GM18867 (cell line): ENCODE measurements at regions not wholly inside any gene's neighbourhood (a gene's known extent, or its start where the extent isn't known, plus 50 kb on each side); places are given as distances from the start of the nearest gene placed in this dataset.

Source experiments
- ATAC-seq: cut with Tn5 transposase; IDR thresholded peaks from one replicate; pipeline ENCODE4 v1.9.1; 2021; ENCODE audit warnings: mild to moderate bottlenecking, moderate library complexity; ENCODE audit not compliant: unreplicated experiment

DNA sequence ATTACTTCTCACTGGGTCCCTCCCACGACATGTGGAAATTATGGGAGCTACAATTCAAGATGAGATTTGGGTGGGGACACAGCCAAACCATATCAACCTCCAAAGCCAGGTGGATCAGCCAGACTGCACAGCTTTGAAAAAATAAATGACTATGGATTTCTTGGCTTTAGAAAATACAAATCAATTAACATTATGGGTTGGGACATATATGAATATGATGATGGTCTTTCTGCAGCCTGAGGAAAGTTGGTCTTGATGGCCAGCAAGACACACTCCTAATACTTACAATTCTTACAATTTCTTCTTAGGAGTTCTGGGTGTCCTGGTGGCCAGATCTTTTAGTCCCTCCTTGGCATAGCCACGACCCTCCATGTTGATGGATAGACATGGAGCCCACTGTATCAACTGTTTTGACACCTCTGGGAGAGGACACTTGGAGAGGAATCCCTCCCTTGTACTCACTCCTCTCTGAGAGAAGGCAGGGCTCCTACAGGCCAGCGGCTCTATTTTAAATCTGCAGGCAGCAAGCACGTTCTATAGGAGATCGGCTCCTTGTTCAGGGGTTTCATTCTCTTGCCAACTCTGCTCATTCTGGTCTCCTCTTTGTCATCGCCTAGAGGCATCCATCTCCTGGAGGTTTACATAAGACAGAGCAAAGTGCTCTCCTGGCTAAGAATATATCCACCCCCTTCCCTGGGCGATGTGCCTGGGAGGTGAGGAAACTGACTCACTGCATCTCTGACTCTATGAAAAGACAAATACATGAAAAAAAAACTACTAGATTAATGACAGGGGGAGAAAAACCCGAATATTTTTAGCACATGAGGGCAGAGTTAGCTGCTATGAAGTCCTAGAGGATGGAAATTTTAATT is 145.9 kb downstream of the CARTPT start:
- no peak for ATAC-seq

DNA sequence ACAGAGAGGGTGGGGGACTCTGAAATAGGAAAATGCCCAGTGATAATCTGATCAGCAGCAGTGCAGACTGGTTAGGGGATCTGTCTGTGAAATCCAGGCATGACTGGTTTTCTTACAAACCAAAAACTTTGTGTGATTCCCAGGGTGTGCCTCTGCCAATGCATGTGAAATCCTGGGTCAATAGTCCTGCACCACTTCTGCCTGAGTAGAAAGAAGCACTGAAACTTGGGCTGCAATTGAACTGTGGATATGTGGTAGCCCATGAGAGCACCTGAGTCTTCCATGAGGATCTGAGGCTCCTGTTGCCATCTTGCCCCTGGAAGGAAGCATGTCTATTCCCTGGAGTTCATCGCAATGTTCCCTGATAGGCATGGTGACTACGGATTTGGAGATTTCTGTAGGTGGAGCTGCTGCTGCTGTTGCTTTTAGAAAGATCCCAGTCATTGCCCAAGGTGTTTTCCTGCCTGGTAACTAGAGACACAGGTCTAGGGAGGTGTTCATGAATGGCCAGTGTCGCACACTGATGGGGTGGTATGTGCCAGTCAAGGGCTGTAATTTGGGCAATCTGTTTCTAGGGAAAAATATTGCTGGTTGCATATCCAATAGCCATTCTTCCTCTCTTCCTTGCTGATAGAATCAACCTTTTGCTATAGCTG is 146.7 kb downstream of the CARTPT start:
- no peak for ATAC-seq

DNA sequence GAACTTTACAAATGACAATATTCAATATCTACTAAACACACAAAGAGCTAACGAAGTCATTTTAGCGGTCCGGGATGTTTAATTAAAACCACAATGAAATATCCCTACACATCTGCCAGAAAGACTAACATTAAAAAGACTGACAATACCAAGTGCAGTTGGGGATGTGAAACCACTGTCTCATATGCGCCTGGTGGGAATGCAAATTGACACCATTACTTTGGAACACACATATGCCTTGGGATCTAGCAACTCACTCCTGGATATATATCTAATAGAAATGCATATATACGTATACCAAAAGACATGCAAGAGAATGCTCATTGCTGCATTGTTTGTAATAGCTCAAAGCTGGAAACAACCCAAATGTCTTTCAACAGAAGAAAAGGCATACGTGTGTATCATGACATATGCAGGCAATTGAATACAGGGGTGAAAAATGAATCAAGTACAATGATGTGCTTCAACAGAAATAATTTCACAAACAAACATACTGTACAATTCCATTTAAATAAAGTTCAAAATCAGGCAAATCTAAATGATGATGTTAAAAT is 153.3 kb downstream of the CARTPT start:
- no peak for ATAC-seq

- no peak for ATAC-seq
Measured at GRCh38 chr5:71873191-71873591, 154.1 kb downstream of the CARTPT start.

DNA sequence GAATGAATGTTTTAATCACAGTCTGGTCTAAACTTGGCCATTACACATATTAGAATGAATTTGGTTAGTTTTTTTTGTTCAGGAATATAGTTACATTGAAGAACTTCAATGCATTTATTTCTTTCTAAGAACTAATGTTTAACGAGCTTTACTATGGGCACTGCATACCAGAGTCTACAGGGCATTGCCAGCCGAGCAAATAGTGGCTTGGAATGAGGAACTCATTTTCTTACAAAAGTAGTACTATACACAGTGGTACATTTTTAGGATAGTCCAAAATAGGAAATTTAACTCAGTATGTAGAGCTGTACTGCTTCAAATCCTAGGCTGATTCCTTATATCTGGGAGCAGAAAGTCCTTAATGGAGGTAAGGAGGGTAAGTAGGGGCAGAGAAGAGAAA is 155.4 kb downstream of the CARTPT start:
- ATAC-seq: no peak

GRCh38 chr5:71877511-71877910 is 158.4 kb downstream of the CARTPT start:
- ATAC-seq: no peak

- ATAC-seq: no peak
Measured at GRCh38 chr5:71880536-71880935, 161.5 kb downstream of the CARTPT start.

DNA sequence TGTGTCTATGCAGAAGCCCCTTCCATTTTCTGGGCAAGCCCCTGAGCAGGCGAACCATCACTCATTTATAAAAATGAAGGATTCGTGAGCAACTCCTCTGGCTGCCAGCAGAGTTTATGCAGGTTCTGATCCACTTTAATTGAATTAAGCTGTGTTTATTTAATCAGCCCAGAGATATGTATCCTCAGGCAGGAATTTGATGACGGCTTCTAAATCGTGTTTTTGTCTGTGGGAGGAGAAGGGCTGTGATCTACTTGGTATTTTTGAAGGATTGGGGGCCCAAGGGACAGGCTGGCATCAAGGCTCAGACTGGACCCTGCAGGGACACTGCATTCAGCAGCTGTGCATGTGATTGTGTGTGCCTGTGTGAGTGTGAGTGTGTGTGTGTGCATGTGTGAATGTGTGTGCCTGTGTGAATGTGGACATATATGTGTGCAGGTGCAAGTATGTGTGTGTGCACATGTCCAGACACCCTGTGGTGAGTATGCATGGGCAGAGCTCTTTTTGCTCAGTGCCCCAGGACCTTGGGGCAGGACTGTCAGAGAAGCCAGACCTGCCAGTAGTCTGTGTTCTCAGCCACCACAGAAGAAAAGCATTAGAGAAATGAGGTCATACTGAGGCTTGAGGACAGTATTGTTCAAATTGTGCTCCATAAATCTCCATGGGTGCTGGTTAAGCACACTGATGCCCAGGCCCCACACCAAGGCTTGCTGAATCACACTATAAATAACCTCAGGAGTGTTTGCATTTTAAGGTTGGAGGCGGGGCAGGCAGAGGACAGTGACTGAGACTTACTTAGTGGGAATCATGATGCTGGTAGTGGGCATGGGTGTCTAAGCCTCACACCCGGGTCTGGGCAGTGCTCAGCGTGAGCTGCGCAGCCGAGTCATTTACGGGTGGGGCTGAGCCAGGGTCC is 164.0 kb downstream of the CARTPT start:
- no peak for ATAC-seq

DNA sequence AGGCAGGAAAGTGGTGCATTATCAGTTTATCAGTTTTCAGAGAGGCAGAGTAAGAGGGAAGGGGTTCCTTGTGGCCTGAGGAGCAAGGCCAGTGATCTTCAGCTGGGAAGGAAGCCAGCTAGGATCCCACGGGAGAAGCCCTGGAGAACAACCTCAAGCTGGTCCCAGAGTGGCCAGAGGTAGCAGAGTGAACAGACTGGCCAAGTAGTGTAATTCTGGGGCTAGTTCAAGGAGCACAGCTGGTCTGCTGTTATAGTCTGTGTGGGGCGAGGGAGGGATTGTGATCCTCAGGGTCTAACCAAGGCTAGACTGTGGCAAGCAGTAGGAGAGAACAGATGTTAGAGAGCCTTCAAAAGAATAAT is 164.6 kb downstream of the CARTPT start:
- no peak for ATAC-seq

DNA sequence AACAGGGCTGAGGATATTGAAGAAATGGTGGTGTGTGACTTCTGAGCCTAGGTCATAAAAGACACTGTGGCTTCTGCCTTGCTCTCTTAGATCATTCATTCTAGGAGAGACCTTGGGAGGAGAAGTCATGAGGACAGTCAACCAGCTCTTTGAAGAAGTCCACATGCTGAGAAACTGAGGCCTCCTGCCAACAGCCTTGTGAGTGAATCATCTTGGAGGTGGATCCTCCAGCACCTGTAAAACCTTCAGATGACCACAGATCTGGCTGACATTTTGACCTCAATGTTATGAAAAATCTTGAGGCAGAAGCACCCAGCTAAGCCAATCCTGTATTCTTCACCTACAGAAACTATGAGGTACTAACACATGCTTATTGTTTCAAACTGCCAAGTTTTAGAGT is 165.9 kb downstream of the CARTPT start:
- no peak for ATAC-seq

DNA sequence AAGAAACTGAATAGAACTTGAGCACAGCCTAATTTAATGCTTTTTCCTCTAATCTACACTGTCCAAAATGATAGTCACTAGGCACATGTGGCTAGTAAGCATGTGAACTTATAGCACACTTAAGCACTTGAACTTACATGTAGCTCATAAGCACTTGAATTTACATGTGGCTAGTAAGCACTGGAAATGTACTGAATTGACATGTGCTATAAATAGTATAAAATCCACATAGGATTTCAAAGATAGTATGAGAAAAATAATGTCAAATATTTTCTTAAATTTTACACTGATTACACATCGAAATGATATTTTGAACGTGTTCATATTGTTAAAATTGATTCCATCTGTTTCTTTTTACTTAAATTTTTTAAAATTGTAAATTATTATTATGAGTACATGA is 167.3 kb downstream of the CARTPT start:
- no peak for ATAC-seq

- ATAC-seq: peak; percentile 98
Measured at GRCh38 chr5:71887680-71888079, 168.6 kb downstream of the CARTPT start.

DNA sequence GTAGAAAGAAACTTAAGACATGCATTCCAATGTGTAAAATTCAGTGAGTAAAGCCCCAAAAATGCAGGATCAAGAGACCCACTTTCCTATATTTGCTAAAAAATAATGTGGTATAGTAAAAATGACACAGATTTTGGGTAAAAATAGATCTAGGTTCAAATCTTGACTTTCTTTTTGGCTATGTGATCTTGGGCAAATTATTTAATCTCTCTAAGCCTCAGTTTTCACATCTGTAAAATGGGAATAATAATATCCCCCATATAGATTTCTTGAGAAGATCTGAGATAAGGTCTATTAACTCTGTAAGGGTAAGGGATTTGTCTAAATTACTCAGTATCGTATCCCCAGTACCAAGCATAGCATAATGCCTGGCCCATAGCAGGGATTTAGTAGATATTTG is 172.3 kb downstream of the CARTPT start:
- ATAC-seq: no peak

DNA sequence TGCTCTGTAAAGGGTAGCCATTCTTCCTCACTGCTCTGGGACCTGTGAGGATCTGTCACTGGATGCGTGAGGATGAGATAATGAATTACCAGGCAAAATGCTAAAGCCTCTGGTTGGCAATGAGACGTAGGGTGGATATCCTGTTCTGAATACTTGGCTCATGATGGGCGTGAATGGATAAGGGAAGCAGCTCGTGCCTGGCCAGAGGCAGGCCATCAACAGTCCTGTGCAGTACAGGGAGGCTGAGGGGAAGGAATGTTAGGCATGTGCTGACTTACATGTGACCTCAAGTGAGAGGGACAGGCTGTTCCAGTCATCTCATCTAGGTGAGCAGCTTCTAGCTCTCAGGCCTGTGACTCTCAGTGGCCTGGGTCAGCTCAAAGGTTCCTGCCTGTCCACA is 172.8 kb downstream of the CARTPT start:
- ATAC-seq: no peak

DNA sequence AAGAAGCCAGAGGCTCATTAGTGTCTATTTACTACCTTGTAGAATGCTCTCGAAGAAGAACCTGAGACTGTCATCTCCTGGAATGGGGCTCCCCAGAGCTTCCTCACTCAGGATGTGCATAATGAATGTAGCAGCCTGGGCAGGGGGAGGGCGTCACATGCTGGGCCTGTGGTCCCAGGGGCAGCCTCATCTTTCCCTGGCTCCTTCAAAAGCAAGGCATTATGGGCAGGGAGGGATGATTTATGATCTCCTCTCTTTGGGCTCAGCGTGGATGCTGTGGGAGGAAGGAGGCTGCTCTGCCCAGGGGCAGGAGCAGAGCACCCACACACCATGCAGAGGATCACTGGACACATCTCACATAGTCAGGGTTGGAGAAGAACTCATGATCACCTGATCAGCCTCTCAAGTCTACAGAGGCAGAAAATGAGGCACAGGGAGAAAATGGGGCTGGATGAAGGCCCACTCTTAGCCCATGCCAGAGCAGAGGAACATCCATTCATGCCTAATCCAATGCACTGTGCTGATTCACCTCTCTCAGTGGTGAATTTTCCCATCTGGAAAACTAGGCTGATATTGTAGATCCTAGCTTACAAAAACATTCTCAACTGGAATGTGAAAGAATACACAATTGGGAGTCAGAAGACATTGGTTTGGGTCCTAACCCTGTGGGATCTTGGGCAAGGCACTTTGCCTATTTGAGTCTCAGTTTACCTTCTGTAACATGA is 173.7 kb downstream of the CARTPT start:
- ATAC-seq: no peak

DNA sequence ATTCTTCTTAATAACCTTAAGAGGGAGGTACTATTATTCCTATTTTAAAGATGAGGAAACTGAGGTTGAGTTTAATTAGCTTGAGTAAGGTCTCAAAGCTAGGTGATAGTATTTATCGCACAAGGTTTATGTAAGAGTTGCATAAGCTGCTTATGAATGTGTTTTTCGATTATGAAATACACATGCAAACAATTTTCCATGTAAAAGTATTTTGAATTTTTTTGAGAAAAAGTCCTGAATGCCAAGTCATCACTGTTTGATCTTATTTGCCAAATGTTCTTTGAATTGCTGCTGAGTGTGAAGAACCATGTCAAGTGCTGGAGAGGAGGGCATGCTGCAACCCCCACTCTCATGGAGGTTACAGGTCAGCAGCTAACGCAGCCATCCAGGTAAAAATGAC is 174.4 kb downstream of the CARTPT start:
- ATAC-seq: no peak

DNA sequence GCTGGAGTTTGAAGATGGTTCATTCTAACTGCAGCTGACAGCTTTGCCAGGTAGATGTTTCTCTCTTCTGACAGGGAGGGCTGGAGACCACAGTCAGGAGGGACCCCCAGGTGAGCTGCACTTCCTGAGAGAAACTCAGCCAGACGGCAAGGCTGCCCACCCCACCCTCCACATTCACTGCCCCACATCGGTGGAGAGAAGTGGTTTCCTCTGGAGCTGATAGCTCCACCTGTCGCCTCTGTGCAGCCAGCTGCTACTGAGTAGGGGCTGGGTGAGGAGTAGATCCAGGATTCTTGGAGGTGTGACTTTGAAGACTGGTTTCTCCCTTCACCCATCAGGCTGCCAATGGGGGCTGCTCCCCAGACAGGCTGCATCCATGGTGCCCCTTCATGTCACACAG is 175.0 kb downstream of the CARTPT start:
- no peak for ATAC-seq

DNA sequence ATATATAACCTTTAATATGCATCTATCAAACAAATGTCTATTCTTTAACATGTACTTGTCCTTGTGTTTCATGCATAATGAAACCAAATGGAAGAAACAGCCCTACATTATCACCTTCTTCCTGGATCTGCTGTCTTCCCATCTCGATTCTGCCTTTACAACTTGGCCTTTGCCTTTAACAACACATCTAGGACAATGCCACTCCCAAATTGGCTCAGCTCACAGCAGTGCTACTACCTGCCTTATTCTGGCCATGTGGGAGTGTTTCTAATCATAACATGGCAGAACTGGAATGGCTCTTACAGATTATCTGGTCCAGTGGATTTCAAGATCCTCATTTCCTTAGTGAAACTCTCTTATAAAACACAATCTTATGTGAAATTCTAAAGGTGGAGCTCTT is 176.5 kb downstream of the CARTPT start:
- ATAC-seq: no peak

GRCh38 chr5:71899865-71900342 is 180.8 kb downstream of the CARTPT start:
- ATAC-seq: no peak

DNA sequence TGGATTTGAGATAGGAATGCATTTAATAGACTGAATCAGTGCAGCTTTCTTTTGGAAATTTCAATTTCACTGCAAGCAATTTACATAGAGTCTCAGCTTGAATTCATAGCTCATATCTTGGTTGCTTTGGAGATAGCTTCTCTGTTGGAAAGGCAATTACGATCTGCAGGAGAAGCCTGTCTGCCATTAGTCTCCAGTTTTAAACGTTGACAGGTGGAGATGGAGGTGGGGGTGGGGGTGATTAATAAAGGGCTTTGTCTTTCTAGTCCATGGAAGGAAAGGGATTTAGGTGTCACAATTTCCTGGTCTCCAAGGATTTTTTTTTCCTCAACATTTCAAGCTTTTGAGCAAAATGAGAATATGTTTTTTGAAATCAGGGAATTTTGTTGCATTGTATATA is 184.7 kb downstream of the CARTPT start:
- no peak for ATAC-seq
